ENCODE measurements at regions not wholly inside any gene's neighbourhood (a gene's known extent, or its start where the extent isn't known, plus 50 kb on each side); places are given as distances from the start of the nearest gene placed in this dataset.
"Not testable (repeated sequence)": the region's sequence is repeated elsewhere in the genome, so short reads cannot be mapped to it uniquely, and the experiment has no call there.

GRCh38 chr4:121616449-121616848, 80.3 kb downstream of the ANXA5 start:
- POLR2A ChIA-PET (ENCODE audit: low non-redundant PET); H3K4me3 ChIP-seq (ENCODE audit: low read depth, low read length, poor library complexity, severe bottlenecking); H3K4me1 ChIP-seq (ENCODE audit: insufficient read depth, low read length, poor library complexity, severe bottlenecking); H3K36me3 ChIP-seq (ENCODE audit: insufficient read depth, low read length, poor library complexity, severe bottlenecking); CTCF ChIA-PET; intact Hi-C loops (cut with micrococcal nuclease; ENCODE audit: unreplicated experiment); DNase-seq (ENCODE audit: low spot score); H3K27me3 ChIP-seq (replicated peaks; ENCODE audit: insufficient read depth, low read depth, low read length, poor library complexity); BruUV-seq (replicated peaks); H3K9me3 ChIP-seq (ENCODE audit: low read depth, low read length, poor library complexity, severe bottlenecking); H3K27ac ChIP-seq (ENCODE audit: low read depth, low read length, poor library complexity, severe bottlenecking): not testable (repeated sequence)

GRCh38 chr4:121614101-121614500, 82.7 kb downstream of the ANXA5 start:
- TF ChIP-seq EZH2 (IDR thresholded peaks at IDR 0.05; ENCODE audit: borderline replicate concordance, low read depth, low read length, poor library complexity, severe bottlenecking), result no peak
- no peak for TF ChIP-seq CTCF (conservative IDR thresholded peaks at IDR 0.05; ENCODE audit: low read depth, low read length)
- no peak overlapping the region for H3K27ac ChIP-seq (ENCODE audit: low read depth, low read length, poor library complexity, severe bottlenecking)
- CTCF ChIA-PET, result no interaction called here

GRCh38 chr4:121599049-121599448, 97.7 kb downstream of the ANXA5 start:
- no peak overlapping the region for H3K4me3 ChIP-seq (ENCODE audit: low read depth, low read length, poor library complexity, severe bottlenecking)
- no peaks in the 10 kb centered on the region for H3K4me1 ChIP-seq (ENCODE audit: insufficient read depth, low read length, poor library complexity, severe bottlenecking)
- intact Hi-C loops (cut with micrococcal nuclease; ENCODE audit: unreplicated experiment), result no loop called here
- H3K9me3 ChIP-seq (ENCODE audit: low read depth, low read length, poor library complexity, severe bottlenecking), result no peaks in the 10 kb centered on the region
- POLR2A ChIA-PET (ENCODE audit: low non-redundant PET), result no interaction called here
- CTCF ChIA-PET, result no interaction called here
- H3K36me3 ChIP-seq (ENCODE audit: insufficient read depth, low read length, poor library complexity, severe bottlenecking), result no peaks in the 10 kb centered on the region
- H3K27ac ChIP-seq (ENCODE audit: low read depth, low read length, poor library complexity, severe bottlenecking), result no peak overlapping the region
- H3K27me3 ChIP-seq (replicated peaks; ENCODE audit: insufficient read depth, low read depth, low read length, poor library complexity), result no peaks in the 10 kb centered on the region
- TF ChIP-seq CTCF (conservative IDR thresholded peaks at IDR 0.05; ENCODE audit: low read depth, low read length), result no peak
- no peak for TF ChIP-seq EZH2 (IDR thresholded peaks at IDR 0.05; ENCODE audit: borderline replicate concordance, low read depth, low read length, poor library complexity, severe bottlenecking)
- no peak for DNase-seq (ENCODE audit: low spot score)
- BruUV-seq (replicated peaks), result no TSS peak

More at GRCh38 chr4:121614101-121614500, 82.7 kb downstream of the ANXA5 start:
- Histone ChIP-seq H3K36me3 (ENCODE audit: insufficient read depth, low read length, poor library complexity, severe bottlenecking) (no peaks in the 10 kb centered on the region), H3K9me3 (ENCODE audit: low read depth, low read length, poor library complexity, severe bottlenecking) (no peaks in the 10 kb centered on the region), H3K4me3 (ENCODE audit: low read depth, low read length, poor library complexity, severe bottlenecking) (no peak overlapping the region), H3K27me3 (replicated peaks; ENCODE audit: insufficient read depth, low read depth, low read length, poor library complexity) (no peaks in the 10 kb centered on the region), H3K4me1 (ENCODE audit: insufficient read depth, low read length, poor library complexity, severe bottlenecking) (no peaks in the 10 kb centered on the region)
- POLR2A ChIA-PET (ENCODE audit: low non-redundant PET), result no interaction called here
- BruUV-seq (replicated peaks), result no TSS peak
- intact Hi-C loops (cut with micrococcal nuclease; ENCODE audit: unreplicated experiment), result no loop called here
- DNase-seq (ENCODE audit: low spot score), result no peak

GRCh38 chr4:121597346-121597934, 99.3 kb downstream of the ANXA5 start:
- POLR2A ChIA-PET (ENCODE audit: low non-redundant PET), result no interaction called here
- CTCF ChIA-PET, result no interaction called here
- Histone ChIP-seq H3K27me3 (replicated peaks; ENCODE audit: insufficient read depth, low read depth, low read length, poor library complexity) (no peaks in the 10 kb centered on the region), H3K4me3 (ENCODE audit: low read depth, low read length, poor library complexity, severe bottlenecking) (no peak overlapping the region), H3K9me3 (ENCODE audit: low read depth, low read length, poor library complexity, severe bottlenecking) (no peaks in the 10 kb centered on the region), H3K36me3 (ENCODE audit: insufficient read depth, low read length, poor library complexity, severe bottlenecking) (no peaks in the 10 kb centered on the region), H3K27ac (ENCODE audit: low read depth, low read length, poor library complexity, severe bottlenecking) (no peak overlapping the region), H3K4me1 (ENCODE audit: insufficient read depth, low read length, poor library complexity, severe bottlenecking) (no peaks in the 10 kb centered on the region)
- intact Hi-C loops (cut with micrococcal nuclease; ENCODE audit: unreplicated experiment), result no loop called here
- no peak for DNase-seq (ENCODE audit: low spot score)
- BruUV-seq (replicated peaks), result no TSS peak
- TF ChIP-seq CTCF (conservative IDR thresholded peaks at IDR 0.05; ENCODE audit: low read depth, low read length), result no peak
